ENCODE measurements at regions not wholly inside any gene's neighbourhood (a gene's known extent, or its start where the extent isn't known, plus 50 kb on each side); places are given as distances from the start of the nearest gene placed in this dataset.
A peak's percentile ranks its signal among the peaks of the same experiment; 100 is the strongest.

- TF ChIP-seq CTCF (IDR thresholded peaks at IDR 0.05) = no peak
- TF ChIP-seq POLR2A (IDR thresholded peaks at IDR 0.05) = no peak
- peaks cover 0 to 8% (median 0%) of the 10 kb centered on the region in 4 donors for H3K4me1 ChIP-seq
- no peak overlapping the region for H3K27ac ChIP-seq
- no peaks in the 10 kb centered on the region for H3K27me3 ChIP-seq
- intact Hi-C loops (cut with DNase I) = no loop called here
- H3K4me3 ChIP-seq = no peak overlapping the region
- H3K9me3 ChIP-seq = no peaks in the 10 kb centered on the region
- DNase-seq = no peak
- ATAC-seq = no peak
- H3K36me3 ChIP-seq = no peaks in the 10 kb centered on the region
Measured at GRCh38 chr1:48076017-48076416, 78.8 kb upstream of the TRABD2B start.

- 87% methylated on average over 10 of the region's 12 CpGs for WGBS (ENCODE audit: insufficient coverage, low coverage, low lambda C conversion rate, missing lambda C conversion rate)
- no peak for ATAC-seq
- H3K36me3 ChIP-seq = no peaks in the 10 kb centered on the region
- no peak overlapping the region for H3K4me3 ChIP-seq
- TF ChIP-seq POLR2A (IDR thresholded peaks at IDR 0.05) (no peak), CTCF (IDR thresholded peaks at IDR 0.05) (no peak)
- H3K27me3 ChIP-seq = no peaks in the 10 kb centered on the region
- no peaks in the 10 kb centered on the region for H3K9me3 ChIP-seq
- intact Hi-C loops (cut with DNase I) = no loop called here
- DNase-seq = no peak
- peaks cover 0 to 12% (median 0%) of the 10 kb centered on the region in 4 donors for H3K4me1 ChIP-seq
- no peak overlapping the region for H3K27ac ChIP-seq
Measured at GRCh38 chr1:48073798-48074530, 76.8 kb upstream of the TRABD2B start.

GRCh38 chr1:48071513-48071912 lies 74.3 kb upstream of the TRABD2B start:
- ATAC-seq = peak in 2 of 4 donors; percentile 52 to 53

GRCh38 chr1:48070396-48070750 lies 73.2 kb upstream of the TRABD2B start:
- H3K27ac ChIP-seq = no peak overlapping the region
- intact Hi-C loops (cut with DNase I) = no loop called here
- DNase-seq (no peak), ATAC-seq (peak in 1 of 4 donors; percentile 24)
- 50% methylated on average over 4 of the region's 4 CpGs for WGBS (ENCODE audit: insufficient coverage, low coverage, low lambda C conversion rate, missing lambda C conversion rate)
- H3K9me3 ChIP-seq = no peaks in the 10 kb centered on the region
- no peaks in the 10 kb centered on the region for H3K27me3 ChIP-seq
- no peaks in the 10 kb centered on the region for H3K36me3 ChIP-seq
- peaks cover 0 to 17% (median 0%) of the 10 kb centered on the region in 4 donors for H3K4me1 ChIP-seq
- no peak overlapping the region for H3K4me3 ChIP-seq
- TF ChIP-seq POLR2A (IDR thresholded peaks at IDR 0.05) (no peak), CTCF (IDR thresholded peaks at IDR 0.05) (no peak)

More at GRCh38 chr1:48071513-48071912, 74.3 kb upstream of the TRABD2B start:
- no peak overlapping the region for H3K4me3 ChIP-seq
- H3K36me3 ChIP-seq = no peaks in the 10 kb centered on the region
- no peak overlapping the region for H3K27ac ChIP-seq
- DNase-seq = no peak
- 67% methylated on average over 1 of the region's 1 CpG for WGBS (ENCODE audit: insufficient coverage, low coverage, low lambda C conversion rate, missing lambda C conversion rate)
- intact Hi-C loops (cut with DNase I) = no loop called here
- TF ChIP-seq POLR2A (IDR thresholded peaks at IDR 0.05) = no peak
- no peak for TF ChIP-seq CTCF (IDR thresholded peaks at IDR 0.05)
- H3K27me3 ChIP-seq = no peaks in the 10 kb centered on the region
- no peaks in the 10 kb centered on the region for H3K9me3 ChIP-seq
- peaks cover 0 to 13% (median 0%) of the 10 kb centered on the region in 4 donors for H3K4me1 ChIP-seq

All from right lobe of liver (tissue), 6 donors.